ENCODE measurements at regions not wholly inside any gene's neighbourhood (a gene's known extent, or its start where the extent isn't known, plus 50 kb on each side); places are given as distances from the start of the nearest gene placed in this dataset.
"Not testable (repeated sequence)": the region's sequence is repeated elsewhere in the genome, so short reads cannot be mapped to it uniquely, and the experiment has no call there.

- no peak for DNase-seq
Observed at GRCh38 chr19:29873801-29874575, 62.2 kb downstream of the CCNE1 start.

- no peak for DNase-seq
Observed at GRCh38 chr19:29875931-29876330, 64.1 kb downstream of the CCNE1 start.

- no peak for DNase-seq
Observed at GRCh38 chr19:29876414-29876813, 64.6 kb downstream of the CCNE1 start.

GRCh38 chr19:29876908-29877307, 65.1 kb downstream of the CCNE1 start:
- DNase-seq: not testable (repeated sequence)

GRCh38 chr19:29878973-29879654, 62.9 kb upstream of the URI1 start:
- peak; percentile 68 for DNase-seq

- no peak for DNase-seq
Observed at GRCh38 chr19:29879655-29879974, 62.4 kb upstream of the URI1 start.

GRCh38 chr19:29880498-29881081, 61.4 kb upstream of the URI1 start:
- DNase-seq: no peak

- no peak for DNase-seq
Observed at GRCh38 chr19:29881386-29881785, 60.7 kb upstream of the URI1 start.

GRCh38 chr19:29882719-29883105, 59.3 kb upstream of the URI1 start:
- DNase-seq: no peak

- DNase-seq: no peak
Observed at GRCh38 chr19:29884044-29884443, 58.0 kb upstream of the URI1 start.

- DNase-seq: no peak
Observed at GRCh38 chr19:29884466-29884865, 57.6 kb upstream of the URI1 start.

- not testable (repeated sequence) for DNase-seq
Observed at GRCh38 chr19:29886106-29886505, 55.9 kb upstream of the URI1 start.

GRCh38 chr19:29886586-29886985, 55.5 kb upstream of the URI1 start:
- no peak for DNase-seq

GRCh38 chr19:29887442-29887855, 54.6 kb upstream of the URI1 start:
- DNase-seq: no peak

GRCh38 chr19:29888047-29888446, 54.0 kb upstream of the URI1 start:
- DNase-seq: not testable (repeated sequence)

- DNase-seq: no peak
Observed at GRCh38 chr19:29889702-29890101, 52.3 kb upstream of the URI1 start.

GRCh38 chr19:29890392-29890791, 51.6 kb upstream of the URI1 start:
- no peak for DNase-seq
